Inflammatory macrophage (primary cell): ENCODE measurements at regions not wholly inside any gene's neighbourhood (a gene's known extent, or its start where the extent isn't known, plus 50 kb on each side); places are given as distances from the start of the nearest gene placed in this dataset.

Experiments used
- DNase-seq, 2 donors: peaks; one replicate each; pipeline ENCODE4 v3.0.0-alpha.2; 2020 to 2022

- no peak for DNase-seq
These were observed 300.7 kb downstream of the SHOX2 start for GRCh38 chr3:157805538-157805937.

- no peak for DNase-seq
These were observed 291.6 kb upstream of the VEPH1 start for GRCh38 chr3:157794771-157795170.

- DNase-seq: no peak
These were observed 290.5 kb upstream of the VEPH1 start for GRCh38 chr3:157793745-157794144.

GRCh38 chr3:157789162-157789561, 285.9 kb upstream of the VEPH1 start:
- DNase-seq: no peak

GRCh38 chr3:157786618-157787017, 283.4 kb upstream of the VEPH1 start:
- no peak for DNase-seq

GRCh38 chr3:157786211-157786610, 283.0 kb upstream of the VEPH1 start:
- DNase-seq: no peak

GRCh38 chr3:157785102-157785826, 282.0 kb upstream of the VEPH1 start:
- DNase-seq: no peak

GRCh38 chr3:157782236-157782635, 279.0 kb upstream of the VEPH1 start:
- no peak for DNase-seq

- no peak for DNase-seq
These were observed 273.6 kb upstream of the VEPH1 start for GRCh38 chr3:157776861-157777260.

GRCh38 chr3:157775446-157775845, 272.2 kb upstream of the VEPH1 start:
- DNase-seq: no peak

- no peak for DNase-seq
These were observed 266.2 kb upstream of the VEPH1 start for GRCh38 chr3:157769378-157769777.

- no peak for DNase-seq
These were observed 264.4 kb upstream of the VEPH1 start for GRCh38 chr3:157767607-157768006.

- no peak for DNase-seq
These were observed 260.4 kb upstream of the VEPH1 start for GRCh38 chr3:157763644-157764043.

GRCh38 chr3:157759311-157759710, 256.1 kb upstream of the VEPH1 start:
- DNase-seq: no peak

GRCh38 chr3:157755233-157755632, 252.0 kb upstream of the VEPH1 start:
- no peak for DNase-seq

- DNase-seq: no peak
These were observed 251.2 kb upstream of the VEPH1 start for GRCh38 chr3:157754451-157754850.

- no peak for DNase-seq
These were observed 250.5 kb upstream of the VEPH1 start for GRCh38 chr3:157753787-157754136.

GRCh38 chr3:157752956-157753786, 250.0 kb upstream of the VEPH1 start:
- no peak for DNase-seq

- no peak for DNase-seq
These were observed 249.3 kb upstream of the VEPH1 start for GRCh38 chr3:157752554-157752953.

- no peak for DNase-seq
These were observed 248.2 kb upstream of the VEPH1 start for GRCh38 chr3:157751386-157751785.

- DNase-seq: no peak
These were observed 243.2 kb upstream of the VEPH1 start for GRCh38 chr3:157746391-157746790.

GRCh38 chr3:157741607-157742006, 238.4 kb upstream of the VEPH1 start:
- DNase-seq: no peak

GRCh38 chr3:157738441-157738840, 235.2 kb upstream of the VEPH1 start:
- DNase-seq: no peak

GRCh38 chr3:157718800-157719199, 215.6 kb upstream of the VEPH1 start:
- no peak for DNase-seq
